Activated T-cell treated with anti-CD3 and anti-CD28 coated beads, Interleukin-2, amount 50 U/mL, for 24 hours (primary cell): ENCODE measurements at regions not wholly inside any gene's neighbourhood (a gene's known extent, or its start where the extent isn't known, plus 50 kb on each side); places are given as distances from the start of the nearest gene placed in this dataset.
"Not testable (repeated sequence)": the region's sequence is repeated elsewhere in the genome, so short reads cannot be mapped to it uniquely, and the experiment has no call there.

ENCODE experiments used
- DNase-seq: peaks from one replicate; pipeline ENCODE4 v3.0.0-alpha.2; 2020
- H3K27ac Mint-ChIP-seq: 2 replicates; pipeline ENCODE4 v1.8.0; 2020; ENCODE audit warnings: mild to moderate bottlenecking, mixed read lengths
- H3K27me3 Mint-ChIP-seq: 2 replicates; pipeline ENCODE4 v1.8.0; 2020; ENCODE audit warnings: mixed read lengths
- H3K36me3 Mint-ChIP-seq: 2 replicates; pipeline ENCODE4 v1.8.0; 2020; ENCODE audit warnings: low read depth, mixed read lengths
- H3K4me1 Mint-ChIP-seq: 2 replicates; pipeline ENCODE4 v1.8.0; 2020; ENCODE audit warnings: low read depth, mixed read lengths
- H3K4me3 Mint-ChIP-seq: 2 replicates; pipeline ENCODE4 v1.8.0; 2020; ENCODE audit warnings: mild to moderate bottlenecking, moderate library complexity, mixed read lengths
- H3K9me3 Mint-ChIP-seq: 2 replicates; pipeline ENCODE4 v1.8.0; 2020; ENCODE audit warnings: mixed read lengths

- Mint-ChIP-seq H3K4me3 (no peak overlapping the region), H3K27ac (no peak overlapping the region), H3K9me3 (peaks cover 21% of the 10 kb centered on the region), H3K4me1 (peaks cover 41% of the 10 kb centered on the region), H3K27me3 (no peaks in the 10 kb centered on the region), H3K36me3 (peaks cover 74% of the 10 kb centered on the region)
- DNase-seq, result no peak
Observed at GRCh38 chr6:131431718-131432117, 141.3 kb upstream of the ARG1 start.

- DNase-seq, result no peak
- H3K9me3 Mint-ChIP-seq, result peaks cover 41% of the 10 kb centered on the region
- no peak overlapping the region for H3K27ac Mint-ChIP-seq
- H3K4me3 Mint-ChIP-seq, result no peak overlapping the region
- H3K27me3 Mint-ChIP-seq, result no peaks in the 10 kb centered on the region
- H3K36me3 Mint-ChIP-seq, result peaks cover 86% of the 10 kb centered on the region
- peaks cover 46% of the 10 kb centered on the region for H3K4me1 Mint-ChIP-seq
Observed at GRCh38 chr6:131433927-131434326, 139.1 kb upstream of the ARG1 start.

GRCh38 chr6:131436358-131436757 is 136.7 kb upstream of the ARG1 start:
- Mint-ChIP-seq H3K4me3 (no peak overlapping the region), H3K27me3 (no peaks in the 10 kb centered on the region), H3K9me3 (peaks cover 42% of the 10 kb centered on the region), H3K4me1 (peaks cover 57% of the 10 kb centered on the region), H3K27ac (no peak overlapping the region), H3K36me3 (peaks cover 84% of the 10 kb centered on the region)
- no peak for DNase-seq

GRCh38 chr6:131443014-131443413 is 130.0 kb upstream of the ARG1 start:
- no peak for DNase-seq
- Mint-ChIP-seq H3K4me3 (peak overlapping the region; percentile 84), H3K27me3 (no peaks in the 10 kb centered on the region), H3K9me3 (peaks cover 12% of the 10 kb centered on the region), H3K36me3 (peaks cover 36% of the 10 kb centered on the region), H3K27ac (peak overlapping the region; percentile 90), H3K4me1 (peaks cover 72% of the 10 kb centered on the region)

- H3K36me3 Mint-ChIP-seq, result peaks cover 31% of the 10 kb centered on the region
- no peaks in the 10 kb centered on the region for H3K27me3 Mint-ChIP-seq
- DNase-seq, result peak; percentile 60
- peaks cover 8% of the 10 kb centered on the region for H3K9me3 Mint-ChIP-seq
- peak overlapping the region; percentile 84 for H3K4me3 Mint-ChIP-seq
- peak overlapping the region; percentile 90 for H3K27ac Mint-ChIP-seq
- H3K4me1 Mint-ChIP-seq, result peaks cover 70% of the 10 kb centered on the region
Observed at GRCh38 chr6:131443514-131443913, 129.5 kb upstream of the ARG1 start.

GRCh38 chr6:131445356-131445755 is 127.7 kb upstream of the ARG1 start:
- not testable (repeated sequence) for H3K4me3 Mint-ChIP-seq, DNase-seq, H3K9me3 Mint-ChIP-seq, H3K27ac Mint-ChIP-seq, H3K27me3 Mint-ChIP-seq
- H3K4me1 Mint-ChIP-seq, result peaks cover 65% of the 10 kb centered on the region
- peaks cover 13% of the 10 kb centered on the region for H3K36me3 Mint-ChIP-seq

- no peak for DNase-seq
- Mint-ChIP-seq H3K9me3 (no peaks in the 10 kb centered on the region), H3K27ac (peak overlapping the region; percentile 90), H3K4me3 (no peak overlapping the region), H3K36me3 (no peaks in the 10 kb centered on the region), H3K4me1 (peaks cover 45% of the 10 kb centered on the region), H3K27me3 (no peaks in the 10 kb centered on the region)
Observed at GRCh38 chr6:131450861-131451260, 122.2 kb upstream of the ARG1 start.

GRCh38 chr6:131451321-131452144 is 121.5 kb upstream of the ARG1 start:
- DNase-seq, result no peak
- H3K36me3 Mint-ChIP-seq, result no peaks in the 10 kb centered on the region
- peaks cover 45% of the 10 kb centered on the region for H3K4me1 Mint-ChIP-seq
- H3K9me3 Mint-ChIP-seq, result no peaks in the 10 kb centered on the region
- peak overlapping the region; percentile 90 for H3K27ac Mint-ChIP-seq
- no peaks in the 10 kb centered on the region for H3K27me3 Mint-ChIP-seq
- H3K4me3 Mint-ChIP-seq, result no peak overlapping the region

GRCh38 chr6:131453803-131454202 is 119.2 kb upstream of the ARG1 start:
- Mint-ChIP-seq H3K4me3 (no peak overlapping the region), H3K27ac (no peak overlapping the region), H3K9me3 (no peaks in the 10 kb centered on the region), H3K4me1 (peaks cover 30% of the 10 kb centered on the region), H3K36me3 (no peaks in the 10 kb centered on the region), H3K27me3 (no peaks in the 10 kb centered on the region)
- DNase-seq, result no peak

- Mint-ChIP-seq H3K9me3 (no peaks in the 10 kb centered on the region), H3K27me3 (no peaks in the 10 kb centered on the region), H3K27ac (no peak overlapping the region), H3K36me3 (no peaks in the 10 kb centered on the region), H3K4me3 (no peak overlapping the region), H3K4me1 (peaks cover 9% of the 10 kb centered on the region)
- DNase-seq, result no peak
Observed at GRCh38 chr6:131456565-131456964, 116.5 kb upstream of the ARG1 start.

GRCh38 chr6:131459005-131459404 is 114.0 kb upstream of the ARG1 start:
- peaks cover 3% of the 10 kb centered on the region for H3K4me1 Mint-ChIP-seq
- no peak overlapping the region for H3K27ac Mint-ChIP-seq
- no peaks in the 10 kb centered on the region for H3K27me3 Mint-ChIP-seq
- H3K9me3 Mint-ChIP-seq, result no peaks in the 10 kb centered on the region
- H3K36me3 Mint-ChIP-seq, result no peaks in the 10 kb centered on the region
- no peak overlapping the region for H3K4me3 Mint-ChIP-seq
- DNase-seq, result no peak

GRCh38 chr6:131460614-131461000 is 112.4 kb upstream of the ARG1 start:
- H3K4me1 Mint-ChIP-seq, result peaks cover 3% of the 10 kb centered on the region
- no peaks in the 10 kb centered on the region for H3K9me3 Mint-ChIP-seq
- H3K4me3 Mint-ChIP-seq, result no peak overlapping the region
- DNase-seq, result no peak
- H3K27me3 Mint-ChIP-seq, result no peaks in the 10 kb centered on the region
- H3K36me3 Mint-ChIP-seq, result no peaks in the 10 kb centered on the region
- no peak overlapping the region for H3K27ac Mint-ChIP-seq

GRCh38 chr6:131469130-131469529 is 103.9 kb upstream of the ARG1 start:
- no peak overlapping the region for H3K27ac Mint-ChIP-seq
- no peak for DNase-seq
- no peaks in the 10 kb centered on the region for H3K4me1 Mint-ChIP-seq
- H3K36me3 Mint-ChIP-seq, result no peaks in the 10 kb centered on the region
- peaks cover 6% of the 10 kb centered on the region for H3K9me3 Mint-ChIP-seq
- H3K4me3 Mint-ChIP-seq, result no peak overlapping the region
- H3K27me3 Mint-ChIP-seq, result no peaks in the 10 kb centered on the region

- Mint-ChIP-seq H3K4me3 (no peak overlapping the region), H3K4me1 (no peaks in the 10 kb centered on the region), H3K36me3 (no peaks in the 10 kb centered on the region), H3K9me3 (peaks cover 11% of the 10 kb centered on the region), H3K27me3 (no peaks in the 10 kb centered on the region), H3K27ac (no peak overlapping the region)
- no peak for DNase-seq
Observed at GRCh38 chr6:131470534-131470933, 102.5 kb upstream of the ARG1 start.

GRCh38 chr6:131471331-131471730 is 101.7 kb upstream of the ARG1 start:
- no peaks in the 10 kb centered on the region for H3K4me1 Mint-ChIP-seq
- no peak for DNase-seq
- no peak overlapping the region for H3K27ac Mint-ChIP-seq
- H3K27me3 Mint-ChIP-seq, result no peaks in the 10 kb centered on the region
- H3K9me3 Mint-ChIP-seq, result peaks cover 11% of the 10 kb centered on the region
- H3K4me3 Mint-ChIP-seq, result no peak overlapping the region
- H3K36me3 Mint-ChIP-seq, result no peaks in the 10 kb centered on the region
